Karpas-422 (cell line): ENCODE measurements at regions not wholly inside any gene's neighbourhood (a gene's known extent, or its start where the extent isn't known, plus 50 kb on each side); places are given as distances from the start of the nearest gene placed in this dataset.

Experiments
- DNase-seq: peaks from one replicate; pipeline ENCODE4 v3.0.0-alpha.2; 2015
- H2AFZ ChIP-seq: fragments of 200-600 bp; sonication (generic); 2 replicates; pipeline ENCODE4 v1.6.1; 2014; ENCODE audit warnings: antibody characterized with exemption, low read length, mixed read lengths
- H3K27ac ChIP-seq: fragments of 200-600 bp; sonication (generic); 2 replicates; pipeline ENCODE4 v1.5.1; 2014; ENCODE audit warnings: mild to moderate bottlenecking, low read length, moderate library complexity
- H3K27me3 ChIP-seq: fragments of 200-600 bp; sonication (generic); 2 replicates; pipeline ENCODE4 v1.6.1; 2014; ENCODE audit warnings: low read length, mixed read lengths
- H3K36me3 ChIP-seq: fragments of 200-600 bp; sonication (generic); 2 replicates; pipeline ENCODE4 v1.6.1; 2014; ENCODE audit warnings: low read length, mixed read lengths; ENCODE audit not compliant: insufficient read depth
- H3K4me1 ChIP-seq: fragments of 200-600 bp; sonication (generic); 2 replicates; pipeline ENCODE4 v1.6.1; 2014; ENCODE audit warnings: mild to moderate bottlenecking, low read length, mixed read lengths
- H3K4me2 ChIP-seq: fragments of 200-600 bp; sonication (generic); 2 replicates; pipeline ENCODE4 v1.6.1; 2014; ENCODE audit warnings: low read length, low read depth, mild to moderate bottlenecking; ENCODE audit not compliant: poor library complexity, severe bottlenecking
- H3K4me3 ChIP-seq: fragments of 200-600 bp; sonication (generic); 2 replicates; pipeline ENCODE4 v1.5.1; 2014; ENCODE audit warnings: mild to moderate bottlenecking, antibody characterized with exemption, low read length, mixed read lengths
- H3K79me2 ChIP-seq: fragments of 200-600 bp; sonication (generic); 2 replicates; pipeline ENCODE4 v1.6.1; 2014; ENCODE audit warnings: mild to moderate bottlenecking, low read length, mixed read lengths
- H3K9ac ChIP-seq: fragments of 200-600 bp; sonication (generic); 2 replicates; pipeline ENCODE4 v1.6.0; 2014; ENCODE audit warnings: low read length
- H3K9me2 ChIP-seq: fragments of 200-600 bp; sonication (generic), shearing (Covaris generic); replicated peaks from 2 replicates; pipeline ENCODE4 v1.6.0; 2014; ENCODE audit warnings: mild to moderate bottlenecking, low read length, moderate library complexity; ENCODE audit not compliant: insufficient read depth
- H3K9me3 ChIP-seq: fragments of 300-700, 200-600 bp; sonication (generic); 2 replicates; pipeline ENCODE4 v1.6.1; 2014; ENCODE audit warnings: low read length, mixed read lengths
- H4K20me1 ChIP-seq: fragments of 200-600 bp; sonication (generic); 2 replicates; pipeline ENCODE4 v1.6.1; 2014; ENCODE audit warnings: mild to moderate bottlenecking, antibody characterized with exemption, low read length, low read depth; ENCODE audit not compliant: insufficient read depth

DNA sequence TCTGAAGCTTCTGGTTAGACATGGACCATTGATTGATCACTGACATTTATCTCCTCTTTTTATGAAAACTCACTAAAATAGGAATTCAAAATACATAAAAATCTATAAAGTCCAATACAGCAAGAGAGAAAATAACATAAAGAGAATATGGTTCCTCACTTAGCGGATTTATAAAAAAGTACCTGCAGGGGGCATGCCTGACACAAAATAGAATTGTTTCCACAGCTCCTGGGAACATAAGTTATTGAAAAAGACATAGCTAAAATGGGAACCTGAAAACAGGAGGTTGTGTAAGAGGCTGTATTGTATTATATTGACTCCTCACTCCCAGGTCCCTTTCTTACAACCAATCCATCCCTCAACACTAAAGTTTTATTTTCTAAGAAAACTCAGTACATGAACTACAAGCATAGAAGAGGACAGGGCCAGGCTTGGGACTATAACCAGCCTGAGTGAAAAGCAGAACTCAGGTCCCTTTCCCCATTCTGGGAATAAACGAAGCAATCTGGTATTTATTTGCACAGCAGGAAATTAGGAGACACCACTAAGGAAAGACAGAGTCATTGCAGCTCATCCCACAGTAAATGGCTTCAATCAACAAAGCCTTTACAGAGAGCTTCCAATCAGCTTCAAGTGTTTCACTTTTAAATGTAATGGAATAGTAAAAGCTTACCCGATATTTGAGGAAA lies 121.1 kb upstream of the NDST4 start:
- no peaks in the 10 kb centered on the region for H3K27me3 ChIP-seq

GRCh38 chr4:115233600-115233999 lies 120.2 kb upstream of the NDST4 start:
- Histone ChIP-seq H3K27me3 (no peaks in the 10 kb centered on the region), H2AFZ (no peak overlapping the region), H3K27ac (no peak overlapping the region), H3K9ac (no peak overlapping the region), H4K20me1 (no peaks in the 10 kb centered on the region), H3K4me3 (no peak overlapping the region), H3K4me1 (no peaks in the 10 kb centered on the region), H3K4me2 (no peak overlapping the region), H3K9me3 (no peaks in the 10 kb centered on the region), H3K9me2 (no peaks in the 10 kb centered on the region), H3K36me3 (no peaks in the 10 kb centered on the region), H3K79me2 (no peaks in the 10 kb centered on the region)
- DNase-seq, result no peak

More for the DNA sequence above, 121.1 kb upstream of the NDST4 start:
- no peak overlapping the region for H3K4me2 ChIP-seq
- H3K79me2 ChIP-seq, result no peaks in the 10 kb centered on the region
- no peaks in the 10 kb centered on the region for H3K36me3 ChIP-seq
- H3K4me1 ChIP-seq, result no peaks in the 10 kb centered on the region
- no peaks in the 10 kb centered on the region for H4K20me1 ChIP-seq
- H3K9me2 ChIP-seq, result no peaks in the 10 kb centered on the region
- H3K9ac ChIP-seq, result no peak overlapping the region
- no peaks in the 10 kb centered on the region for H3K9me3 ChIP-seq
- H3K4me3 ChIP-seq, result no peak overlapping the region
- no peak overlapping the region for H2AFZ ChIP-seq
- no peak overlapping the region for H3K27ac ChIP-seq
- peak; percentile 67 for DNase-seq

- no peak overlapping the region for H3K27ac ChIP-seq
- no peak overlapping the region for H2AFZ ChIP-seq
- no peaks in the 10 kb centered on the region for H3K4me1 ChIP-seq
- no peaks in the 10 kb centered on the region for H3K9me2 ChIP-seq
- no peaks in the 10 kb centered on the region for H3K27me3 ChIP-seq
- H3K36me3 ChIP-seq, result no peaks in the 10 kb centered on the region
- H3K4me3 ChIP-seq, result no peak overlapping the region
- no peaks in the 10 kb centered on the region for H3K79me2 ChIP-seq
- H4K20me1 ChIP-seq, result no peaks in the 10 kb centered on the region
- DNase-seq, result no peak
- no peaks in the 10 kb centered on the region for H3K9me3 ChIP-seq
- H3K4me2 ChIP-seq, result no peak overlapping the region
- H3K9ac ChIP-seq, result no peak overlapping the region
Observed at GRCh38 chr4:115229873-115230272, 116.5 kb upstream of the NDST4 start.

DNA sequence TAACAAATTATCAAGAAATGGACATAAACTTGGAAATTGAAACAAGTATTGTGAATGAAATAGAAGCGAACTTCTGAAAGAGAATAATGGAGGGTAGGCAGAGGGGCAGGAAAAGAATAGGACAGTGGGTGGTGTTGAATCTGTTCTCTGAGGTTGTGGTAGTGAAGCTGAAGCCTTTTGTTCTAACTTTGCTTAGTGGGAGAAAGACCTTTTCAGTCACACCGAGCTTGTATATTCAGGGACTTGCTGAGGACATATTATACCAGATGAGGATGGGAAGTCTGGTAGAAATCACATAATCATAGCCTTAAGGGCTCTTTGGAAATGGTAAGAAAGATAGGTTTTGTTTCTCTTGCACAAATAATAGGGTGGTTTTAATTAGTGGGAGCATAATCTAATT lies 115.4 kb upstream of the NDST4 start:
- Histone ChIP-seq H3K9ac (no peak overlapping the region), H3K9me2 (no peaks in the 10 kb centered on the region), H3K27ac (no peak overlapping the region), H3K79me2 (no peaks in the 10 kb centered on the region), H3K36me3 (no peaks in the 10 kb centered on the region), H2AFZ (no peak overlapping the region), H3K4me2 (no peak overlapping the region), H4K20me1 (no peaks in the 10 kb centered on the region), H3K27me3 (no peaks in the 10 kb centered on the region), H3K4me1 (no peaks in the 10 kb centered on the region), H3K4me3 (no peak overlapping the region), H3K9me3 (no peaks in the 10 kb centered on the region)
- no peak for DNase-seq

GRCh38 chr4:115222061-115222460 lies 108.6 kb upstream of the NDST4 start:
- Histone ChIP-seq H3K9me3 (no peaks in the 10 kb centered on the region), H3K27ac (no peak overlapping the region), H3K4me1 (no peaks in the 10 kb centered on the region), H3K27me3 (no peaks in the 10 kb centered on the region), H3K4me3 (no peak overlapping the region), H3K36me3 (no peaks in the 10 kb centered on the region), H4K20me1 (no peaks in the 10 kb centered on the region), H3K4me2 (no peak overlapping the region), H3K9ac (no peak overlapping the region), H3K9me2 (no peaks in the 10 kb centered on the region), H3K79me2 (no peaks in the 10 kb centered on the region), H2AFZ (no peak overlapping the region)
- DNase-seq, result no peak

- Histone ChIP-seq H3K9me2 (no peaks in the 10 kb centered on the region), H3K4me2 (no peak overlapping the region), H3K9me3 (no peaks in the 10 kb centered on the region), H3K79me2 (no peaks in the 10 kb centered on the region), H3K36me3 (no peaks in the 10 kb centered on the region), H3K4me1 (no peaks in the 10 kb centered on the region), H2AFZ (no peak overlapping the region), H3K4me3 (no peak overlapping the region), H3K9ac (no peak overlapping the region), H3K27ac (no peak overlapping the region), H4K20me1 (no peaks in the 10 kb centered on the region), H3K27me3 (no peaks in the 10 kb centered on the region)
- no peak for DNase-seq
Observed at GRCh38 chr4:115219862-115220261, 106.4 kb upstream of the NDST4 start.

DNA sequence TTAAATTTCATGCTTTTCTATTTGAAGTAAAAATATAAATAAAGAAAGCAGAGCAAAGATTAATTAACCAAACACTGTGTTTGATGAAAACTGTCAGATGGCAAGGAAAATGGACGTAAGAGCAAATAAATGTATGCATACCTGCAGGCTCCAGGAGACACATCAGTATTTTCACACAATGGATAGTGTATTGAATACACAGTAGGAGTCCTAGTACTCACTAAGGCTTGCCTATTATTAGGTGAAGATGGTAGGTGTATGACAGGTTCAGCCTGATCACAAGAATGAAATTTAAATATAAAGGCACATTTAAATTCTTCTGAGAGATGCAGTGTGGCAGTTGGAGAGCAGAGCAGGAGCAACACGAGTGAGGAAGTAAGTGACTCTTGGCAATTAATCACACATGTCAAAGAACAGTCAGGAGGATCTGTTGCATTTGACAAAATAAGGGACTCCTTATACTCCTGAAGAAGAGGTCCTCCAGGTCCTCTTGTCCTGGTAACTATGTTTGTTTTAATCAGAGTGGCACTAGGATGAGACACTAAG lies 106.0 kb upstream of the NDST4 start:
- Histone ChIP-seq H4K20me1 (no peaks in the 10 kb centered on the region), H3K4me2 (no peak overlapping the region), H3K27ac (no peak overlapping the region), H3K4me3 (no peak overlapping the region), H3K9me3 (no peaks in the 10 kb centered on the region), H3K4me1 (no peaks in the 10 kb centered on the region), H2AFZ (no peak overlapping the region), H3K79me2 (no peaks in the 10 kb centered on the region), H3K27me3 (no peaks in the 10 kb centered on the region), H3K9ac (no peak overlapping the region), H3K36me3 (no peaks in the 10 kb centered on the region), H3K9me2 (no peaks in the 10 kb centered on the region)
- DNase-seq, result no peak

DNA sequence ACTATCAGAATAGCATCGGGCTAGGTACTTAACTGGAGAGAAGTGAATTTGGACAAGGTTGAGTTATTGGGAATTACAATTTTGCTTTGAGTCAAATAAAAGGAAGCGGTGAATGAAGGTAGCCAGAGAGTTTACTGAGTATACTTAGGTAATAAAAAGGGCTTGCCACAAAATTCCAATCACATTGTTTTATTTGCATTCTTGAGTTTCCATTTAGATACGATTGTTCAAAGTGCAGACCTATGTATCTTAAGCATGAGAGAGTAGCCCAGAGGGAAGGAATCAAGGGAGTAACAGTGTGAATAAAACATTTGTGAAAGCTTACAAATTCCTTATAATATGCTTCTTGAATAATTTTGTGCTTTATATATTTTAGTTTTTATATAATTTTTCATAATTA lies 102.5 kb upstream of the NDST4 start:
- H4K20me1 ChIP-seq, result no peaks in the 10 kb centered on the region
- H3K4me1 ChIP-seq, result no peaks in the 10 kb centered on the region
- no peak overlapping the region for H3K4me3 ChIP-seq
- H3K27me3 ChIP-seq, result no peaks in the 10 kb centered on the region
- H3K9ac ChIP-seq, result no peak overlapping the region
- no peaks in the 10 kb centered on the region for H3K36me3 ChIP-seq
- no peaks in the 10 kb centered on the region for H3K79me2 ChIP-seq
- H3K9me3 ChIP-seq, result no peaks in the 10 kb centered on the region
- no peak overlapping the region for H3K4me2 ChIP-seq
- H3K9me2 ChIP-seq, result no peaks in the 10 kb centered on the region
- no peak overlapping the region for H2AFZ ChIP-seq
- no peak for DNase-seq
- no peak overlapping the region for H3K27ac ChIP-seq
